B cell (primary cell): ENCODE measurements at regions not wholly inside any gene's neighbourhood (a gene's known extent, or its start where the extent isn't known, plus 50 kb on each side); places are given as distances from the start of the nearest gene placed in this dataset.
A peak's percentile ranks its signal among the peaks of the same experiment; 100 is the strongest.

Experiments
- ATAC-seq: fragments of 200-7000 bp; cut with Tn5 transposase; one replicate; pipeline ENCODE4 v1.10.0; 2021; ENCODE audit warnings: low read depth, mild to moderate bottlenecking, moderate number of reproducible peaks, moderate library complexity
- CTCF ChIA-PET: fragments of 350-600 bp; sonication (Branson Sonifier 250); formaldehyde crosslinking; loops from one replicate; lab custom pipeline; 2021; ENCODE audit warnings: antibody characterized with exemption, inconsistent platforms; lab: Charles Lee
- POLR2A ChIA-PET: fragments of 350-600 bp; sonication (Branson Sonifier 250); formaldehyde crosslinking; loops from one replicate; lab custom pipeline; 2021; ENCODE audit warnings: antibody characterized with exemption; lab: Charles Lee
- DNase-seq: peaks from one replicate; pipeline ENCODE4 v3.0.0; 2013
- H2AFZ ChIP-seq: 2 replicates; pipeline ENCODE4 v1.6.1; 2012; ENCODE audit warnings: mild to moderate bottlenecking, low read depth, low read length; ENCODE audit not compliant: insufficient read depth, poor library complexity, severe bottlenecking
- H3K27ac ChIP-seq, 2 donors: 1 replicate in 1 of 2; 2 replicates in 1 of 2; pipeline ENCODE4 v1.5.1; 2012 to 2013; ENCODE audit warnings: low read length in 2 of 2, mild to moderate bottlenecking in 2 of 2, moderate library complexity in 1 of 2
- H3K27me3 ChIP-seq, 4 experiments: fragments of 200-600 bp in 1 of 4; sonication (generic) in 1 of 4; replicated peaks in 1 of 4; 1 replicate in 2 of 4; 2 replicates in 2 of 4; pipeline versions ENCODE4 v1.6.1 to v1.7.0; 2013 to 2016; ENCODE audit warnings: low read length in 3 of 4, mild to moderate bottlenecking in 2 of 4, mixed read lengths in 1 of 4, moderate library complexity in 1 of 4; ENCODE audit not compliant: insufficient read depth in 4 of 4, control insufficient read depth in 3 of 4; ENCODE audit errors: control extremely low read depth in 1 of 4
- H3K36me3 ChIP-seq, 2 experiments: replicated peaks in 1 of 2; 1 replicate in 1 of 2; 2 replicates in 1 of 2; pipeline versions ENCODE4 v1.6.1 to v1.7.1; 2013; ENCODE audit warnings: low read length in 1 of 2; ENCODE audit not compliant: insufficient read depth in 2 of 2, control insufficient read depth in 1 of 2; ENCODE audit errors: control extremely low read depth in 1 of 2, extremely low read depth in 1 of 2
- H3K4me1 ChIP-seq, 2 donors: fragments of 200-600 bp in 1 of 2; sonication (generic) in 1 of 2; 1 replicate in 1 of 2; 2 replicates in 1 of 2; pipeline versions ENCODE4 v1.5.1 to v1.6.1; 2013 to 2017; ENCODE audit warnings: low read length in 2 of 2; ENCODE audit not compliant: control insufficient read depth in 2 of 2, insufficient read depth in 2 of 2
- H3K4me2 ChIP-seq: replicated peaks from 2 replicates; pipeline ENCODE3; 2012; ENCODE audit warnings: mild to moderate bottlenecking, low read depth, low read length; ENCODE audit not compliant: poor library complexity, severe bottlenecking
- H3K4me3 ChIP-seq, 5 experiments: fragments of 200-600 bp in 1 of 5; sonication (generic) in 1 of 5; 1 replicate in 3 of 5; 2 replicates in 2 of 5; pipeline versions ENCODE4 v1.5.1 to v1.7.0; 2011 to 2016; ENCODE audit warnings: low read length in 4 of 5, mild to moderate bottlenecking in 4 of 5, low read depth in 2 of 5, control low read depth in 1 of 5, moderate library complexity in 1 of 5; ENCODE audit not compliant: insufficient read depth in 1 of 5; ENCODE audit errors: control extremely low read depth in 1 of 5, extremely low read depth in 1 of 5
- H3K79me2 ChIP-seq: fragments of 200-600 bp; sonication (generic); one replicate; pipeline ENCODE4 v1.6.0; 2016; ENCODE audit warnings: low read length; ENCODE audit not compliant: control insufficient read depth, insufficient read depth
- H3K9ac ChIP-seq: fragments of 200-600 bp; sonication (generic); 2 replicates; pipeline ENCODE4 v1.6.1; 2017; ENCODE audit warnings: mild to moderate bottlenecking, low read length, moderate library complexity
- H3K9me3 ChIP-seq, 3 donors: one replicate each; pipeline versions ENCODE4 v1.6.1 to v1.7.1; 2013; ENCODE audit warnings: low read length in 2 of 3; ENCODE audit not compliant: control insufficient read depth in 2 of 3, insufficient read depth in 1 of 3; ENCODE audit errors: control extremely low read depth in 1 of 3
- H4K20me1 ChIP-seq: 2 replicates; pipeline ENCODE4 v1.6.0; 2012; ENCODE audit warnings: mild to moderate bottlenecking, low read length; ENCODE audit not compliant: insufficient read depth, control insufficient read depth, poor library complexity, severe bottlenecking
- H3K27ac Mint-ChIP-seq: one replicate; pipeline ENCODE4 v1.8.0; 2021; ENCODE audit warnings: mixed read lengths
- H3K27me3 Mint-ChIP-seq: one replicate; pipeline ENCODE4 v1.8.0; 2021; ENCODE audit warnings: mixed read lengths
- H3K4me1 Mint-ChIP-seq: one replicate; pipeline ENCODE4 v1.8.0; 2021; ENCODE audit warnings: mixed read lengths
- H3K4me3 Mint-ChIP-seq: one replicate; pipeline ENCODE4 v1.8.0; 2021; ENCODE audit warnings: mixed read lengths
- H3K9me3 Mint-ChIP-seq: one replicate; pipeline ENCODE4 v1.8.0; 2022; ENCODE audit warnings: mixed read lengths; ENCODE audit not compliant: insufficient read depth
- EZH2 ChIP-seq: IDR thresholded peaks from 2 replicates; pipeline ENCODE4 v1.6.1; 2012; ENCODE audit warnings: borderline replicate concordance, low read depth, mild to moderate bottlenecking, moderate library complexity, low read length; ENCODE audit not compliant: insufficient read depth, poor library complexity, severe bottlenecking
- WGBS: methylation state at CpG from one replicate; pipeline ENCODE4 v1.1.5; 2013; ENCODE audit warnings: missing lambda C conversion rate; ENCODE audit not compliant: insufficient coverage; 5-methylcytosine and 5-hydroxymethylcytosine counted together
- intact Hi-C: fragments of 100-400 bp; cut with micrococcal nuclease; formaldehyde crosslinking; loops from one replicate; pipeline ENCODE4 v1.10.0; 2022
- TF ChIP-seq, protein P1 (sequence below): fragments of 200-600 bp; IDR thresholded peaks from one replicate; pipeline ENCODE4 v1.8.0; 2022; ENCODE audit warnings: antibody characterized with exemption, mild to moderate bottlenecking

DNA sequence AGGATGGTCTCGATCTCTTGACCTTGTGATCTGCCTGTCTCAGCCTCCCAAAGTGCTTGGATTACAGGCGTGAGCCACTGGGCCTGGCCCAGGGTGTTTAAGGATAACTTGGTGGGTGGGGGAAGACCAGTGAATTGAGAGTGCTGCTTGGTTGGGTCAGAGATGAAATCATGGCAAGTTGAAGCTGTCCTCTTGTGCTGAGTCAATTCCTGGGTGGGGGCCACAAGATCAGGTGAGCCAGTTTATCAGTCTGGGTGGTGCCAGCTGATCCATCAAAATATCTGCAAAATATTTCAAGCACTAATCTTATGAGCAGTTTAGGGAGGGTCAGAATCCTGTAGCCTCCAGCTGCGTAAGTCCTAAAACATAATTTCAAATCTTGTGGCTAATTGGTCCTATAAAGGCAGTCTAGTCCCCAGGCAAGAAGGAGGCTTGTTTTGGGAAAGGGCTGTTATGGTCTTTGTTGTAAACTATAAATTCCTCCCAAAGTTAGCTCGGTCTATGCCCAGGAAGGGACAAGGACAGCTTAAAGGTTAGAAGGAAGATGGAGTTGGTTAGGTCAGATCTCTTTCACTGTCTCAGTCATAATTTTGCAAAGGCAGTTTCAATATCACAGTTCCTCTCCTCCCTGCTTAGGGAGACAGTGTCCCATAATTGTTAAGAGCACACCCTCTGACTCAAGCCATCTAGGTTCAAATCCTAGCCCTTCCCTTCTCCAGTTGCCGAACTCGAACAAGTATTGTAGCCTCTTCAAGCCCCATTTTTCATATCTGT, 66.8 kb upstream of the BACH1 start:
- Histone ChIP-seq H3K9ac (no peak overlapping the region), H3K36me3 (no peaks in the 10 kb centered on the region), H3K4me3 (no peak overlapping the region), H3K27me3 (no peaks in the 10 kb centered on the region), H4K20me1 (no peaks in the 10 kb centered on the region), H2AFZ (peak overlapping the region; percentile 12), H3K27ac (no peak overlapping the region), H3K9me3 (no peaks in the 10 kb centered on the region), H3K79me2 (no peaks in the 10 kb centered on the region), H3K4me2 (no peak overlapping the region), H3K4me1 (peaks cover 34 to 38% of the 10 kb centered on the region in 2 donors)
- ATAC-seq (no peak), DNase-seq (no peak)
- H3K4me3 Mint-ChIP-seq: no peak overlapping the region
- no peaks in the 10 kb centered on the region for H3K9me3 Mint-ChIP-seq
- H3K27ac Mint-ChIP-seq: peak overlapping the region; percentile 32
- ChIA-PET POLR2A (no interaction called here), CTCF (interaction anchor here (1.3 to 1.5 kb wide), 3 partner anchors 32 to 68 kb away, joined by 3 to 4 read pairs (median 3); no protein-coding TSS in a partner anchor)
- no peaks in the 10 kb centered on the region for H3K27me3 Mint-ChIP-seq
- TF ChIP-seq, protein P1, sequence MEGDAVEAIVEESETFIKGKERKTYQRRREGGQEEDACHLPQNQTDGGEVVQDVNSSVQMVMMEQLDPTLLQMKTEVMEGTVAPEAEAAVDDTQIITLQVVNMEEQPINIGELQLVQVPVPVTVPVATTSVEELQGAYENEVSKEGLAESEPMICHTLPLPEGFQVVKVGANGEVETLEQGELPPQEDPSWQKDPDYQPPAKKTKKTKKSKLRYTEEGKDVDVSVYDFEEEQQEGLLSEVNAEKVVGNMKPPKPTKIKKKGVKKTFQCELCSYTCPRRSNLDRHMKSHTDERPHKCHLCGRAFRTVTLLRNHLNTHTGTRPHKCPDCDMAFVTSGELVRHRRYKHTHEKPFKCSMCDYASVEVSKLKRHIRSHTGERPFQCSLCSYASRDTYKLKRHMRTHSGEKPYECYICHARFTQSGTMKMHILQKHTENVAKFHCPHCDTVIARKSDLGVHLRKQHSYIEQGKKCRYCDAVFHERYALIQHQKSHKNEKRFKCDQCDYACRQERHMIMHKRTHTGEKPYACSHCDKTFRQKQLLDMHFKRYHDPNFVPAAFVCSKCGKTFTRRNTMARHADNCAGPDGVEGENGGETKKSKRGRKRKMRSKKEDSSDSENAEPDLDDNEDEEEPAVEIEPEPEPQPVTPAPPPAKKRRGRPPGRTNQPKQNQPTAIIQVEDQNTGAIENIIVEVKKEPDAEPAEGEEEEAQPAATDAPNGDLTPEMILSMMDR: no peak
- TF ChIP-seq EZH2: no peak
- intact Hi-C loops: loop anchor here (2.0 kb wide), 1 partner anchor 69 kb away; no protein-coding TSS in a partner anchor
- WGBS: 96% methylated on average over 5 of the region's 6 CpGs
- peaks cover 57% of the 10 kb centered on the region for H3K4me1 Mint-ChIP-seq
